HCT116 (cell line): ENCODE measurements at regions not wholly inside any gene's neighbourhood (a gene's known extent, or its start where the extent isn't known, plus 50 kb on each side); places are given as distances from the start of the nearest gene placed in this dataset.

Experiments
- CTCF ChIP-seq, 3 experiments: fragments of 200-600 bp in 1 of 3; sonication (generic) in 1 of 3; IDR thresholded peaks in 2 of 3; conservative IDR thresholded peaks in 1 of 3; 2 replicates each; pipeline ENCODE4 v1.5.1; 2012 to 2017; ENCODE audit warnings: low read depth in 2 of 3, low read length in 2 of 3, antibody characterized with exemption in 1 of 3, borderline replicate concordance in 1 of 3, control low read depth in 1 of 3, mild to moderate bottlenecking in 1 of 3, mixed read lengths in 1 of 3, mixed run types in 1 of 3, moderate library complexity in 1 of 3; ENCODE audit not compliant: insufficient read depth in 1 of 3
- EGR1 ChIP-seq: IDR thresholded peaks from 2 replicates; pipeline ENCODE4 v1.6.1; 2012; ENCODE audit warnings: low read depth
- EZH2 ChIP-seq: fragments of 200-600 bp; sonication (generic); IDR thresholded peaks from 2 replicates; pipeline ENCODE4 v1.6.1; 2017; ENCODE audit warnings: antibody characterized with exemption, mixed run types
- FOSL1 ChIP-seq: IDR thresholded peaks from 2 replicates; pipeline ENCODE4 v1.6.1; 2012; ENCODE audit warnings: low read depth
- JUND ChIP-seq: IDR thresholded peaks from 2 replicates; pipeline ENCODE4 v1.6.1; 2012
- POLR2A ChIP-seq: IDR thresholded peaks from 2 replicates; pipeline ENCODE4 v1.7.0; 2011; ENCODE audit warnings: borderline replicate concordance; ENCODE audit not compliant: insufficient read depth, insufficient read length; ENCODE audit errors: extremely low read depth
- POLR2AphosphoS5 ChIP-seq: IDR thresholded peaks from 2 replicates; pipeline ENCODE4 v1.6.1; 2011; ENCODE audit warnings: mild to moderate bottlenecking, low read depth, low read length, moderate library complexity
- RAD21 ChIP-seq: IDR thresholded peaks from 2 replicates; pipeline ENCODE4 v1.6.1; 2012; ENCODE audit warnings: low read depth, mild to moderate bottlenecking
- SIN3A ChIP-seq: IDR thresholded peaks from 2 replicates; pipeline ENCODE4 v1.6.1; 2012; ENCODE audit warnings: low read depth
- SP1 ChIP-seq: IDR thresholded peaks from 2 replicates; pipeline ENCODE4 v1.6.1; 2012; ENCODE audit warnings: low read depth
- YY1 ChIP-seq: IDR thresholded peaks from 2 replicates; pipeline ENCODE4 v1.6.1; 2011; ENCODE audit warnings: low read length, low read depth, moderate library complexity, mild to moderate bottlenecking; ENCODE audit not compliant: insufficient replicate concordance; ENCODE audit errors: extremely low read depth
- TF ChIP-seq, protein P1 (sequence below): IDR thresholded peaks from 2 replicates; pipeline ENCODE4 v1.6.1; 2012; ENCODE audit warnings: low read depth
- TF ChIP-seq, protein P2 (sequence below): IDR thresholded peaks from 2 replicates; pipeline ENCODE4 v1.6.1; 2012

DNA sequence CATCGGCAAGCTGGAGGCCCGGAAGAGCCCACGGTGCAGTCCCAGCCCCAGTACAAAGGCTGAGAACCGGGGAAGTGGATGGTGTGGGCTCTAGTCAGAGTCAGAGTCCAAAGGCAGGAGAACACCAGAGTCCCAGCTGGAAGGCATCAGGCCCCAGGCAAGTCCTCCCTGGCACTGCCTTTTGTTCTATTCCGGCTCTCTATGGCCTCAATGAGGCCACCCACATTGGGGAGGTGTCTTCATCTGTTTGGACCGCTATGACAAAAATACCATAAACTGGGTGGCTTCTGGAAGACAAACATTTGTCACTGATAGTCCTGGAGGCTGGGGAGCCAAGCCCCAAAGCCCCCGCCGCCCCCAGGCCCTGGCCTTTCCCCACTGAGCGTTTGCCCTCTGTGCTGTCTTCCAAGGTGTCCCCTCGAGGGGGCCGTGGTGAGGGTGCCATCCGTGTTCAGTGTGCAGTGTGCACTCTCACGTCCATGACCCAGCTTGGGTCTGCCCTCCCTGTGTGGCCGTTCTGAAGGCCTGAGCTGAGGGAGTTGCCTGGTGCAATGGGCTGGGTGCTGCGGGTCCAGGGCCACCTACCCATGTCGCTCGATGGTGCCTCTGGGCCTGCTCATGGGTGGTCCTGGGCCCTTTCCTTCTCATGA, 99.1 kb upstream of the PPP1R26 start:
- TF ChIP-seq POLR2A (no peak), JUND (no peak), FOSL1 (no peak), EZH2 (no peak), SP1 (no peak), YY1 (no peak), CTCF (IDR thresholded peaks at IDR 0.05 in 2 of 3, conservative IDR thresholded peaks at IDR 0.05 in 1 of 3; ENCODE audit: borderline replicate concordance in 1 of 3, insufficient read depth in 1 of 3, low read depth in 2 of 3, low read length in 2 of 3) (no peak), SIN3A (no peak), EGR1 (no peak), RAD21 (no peak), POLR2AphosphoS5 (no peak)
- TF ChIP-seq, protein P1, sequence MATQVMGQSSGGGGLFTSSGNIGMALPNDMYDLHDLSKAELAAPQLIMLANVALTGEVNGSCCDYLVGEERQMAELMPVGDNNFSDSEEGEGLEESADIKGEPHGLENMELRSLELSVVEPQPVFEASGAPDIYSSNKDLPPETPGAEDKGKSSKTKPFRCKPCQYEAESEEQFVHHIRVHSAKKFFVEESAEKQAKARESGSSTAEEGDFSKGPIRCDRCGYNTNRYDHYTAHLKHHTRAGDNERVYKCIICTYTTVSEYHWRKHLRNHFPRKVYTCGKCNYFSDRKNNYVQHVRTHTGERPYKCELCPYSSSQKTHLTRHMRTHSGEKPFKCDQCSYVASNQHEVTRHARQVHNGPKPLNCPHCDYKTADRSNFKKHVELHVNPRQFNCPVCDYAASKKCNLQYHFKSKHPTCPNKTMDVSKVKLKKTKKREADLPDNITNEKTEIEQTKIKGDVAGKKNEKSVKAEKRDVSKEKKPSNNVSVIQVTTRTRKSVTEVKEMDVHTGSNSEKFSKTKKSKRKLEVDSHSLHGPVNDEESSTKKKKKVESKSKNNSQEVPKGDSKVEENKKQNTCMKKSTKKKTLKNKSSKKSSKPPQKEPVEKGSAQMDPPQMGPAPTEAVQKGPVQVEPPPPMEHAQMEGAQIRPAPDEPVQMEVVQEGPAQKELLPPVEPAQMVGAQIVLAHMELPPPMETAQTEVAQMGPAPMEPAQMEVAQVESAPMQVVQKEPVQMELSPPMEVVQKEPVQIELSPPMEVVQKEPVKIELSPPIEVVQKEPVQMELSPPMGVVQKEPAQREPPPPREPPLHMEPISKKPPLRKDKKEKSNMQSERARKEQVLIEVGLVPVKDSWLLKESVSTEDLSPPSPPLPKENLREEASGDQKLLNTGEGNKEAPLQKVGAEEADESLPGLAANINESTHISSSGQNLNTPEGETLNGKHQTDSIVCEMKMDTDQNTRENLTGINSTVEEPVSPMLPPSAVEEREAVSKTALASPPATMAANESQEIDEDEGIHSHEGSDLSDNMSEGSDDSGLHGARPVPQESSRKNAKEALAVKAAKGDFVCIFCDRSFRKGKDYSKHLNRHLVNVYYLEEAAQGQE, result no peak
- TF ChIP-seq, protein P2, sequence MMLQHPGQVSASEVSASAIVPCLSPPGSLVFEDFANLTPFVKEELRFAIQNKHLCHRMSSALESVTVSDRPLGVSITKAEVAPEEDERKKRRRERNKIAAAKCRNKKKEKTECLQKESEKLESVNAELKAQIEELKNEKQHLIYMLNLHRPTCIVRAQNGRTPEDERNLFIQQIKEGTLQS, result no peak
